ENCODE measurements at regions not wholly inside any gene's neighbourhood (a gene's known extent, or its start where the extent isn't known, plus 50 kb on each side); places are given as distances from the start of the nearest gene placed in this dataset.

DNA sequence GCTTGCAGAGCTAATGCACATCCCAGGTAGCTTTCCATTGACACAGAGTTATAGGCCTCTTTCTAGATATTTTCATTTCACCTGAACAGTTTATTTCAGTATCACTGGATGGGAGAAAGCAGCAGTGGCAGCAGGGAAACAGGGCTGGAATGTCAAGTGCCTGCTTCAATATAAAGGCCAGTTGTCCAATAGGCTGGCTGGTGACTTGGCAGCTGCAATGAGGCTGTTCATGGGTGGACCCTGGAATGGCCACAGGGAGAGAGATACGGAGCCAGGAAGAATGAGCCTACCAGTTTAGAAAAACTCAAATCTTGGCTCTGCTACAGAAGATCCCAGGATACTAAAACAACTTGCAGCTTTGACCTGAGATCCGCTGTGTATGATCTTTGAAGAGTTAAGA is 185.0 kb downstream of the BCL11A start:
- TF ChIP-seq, protein P1, sequence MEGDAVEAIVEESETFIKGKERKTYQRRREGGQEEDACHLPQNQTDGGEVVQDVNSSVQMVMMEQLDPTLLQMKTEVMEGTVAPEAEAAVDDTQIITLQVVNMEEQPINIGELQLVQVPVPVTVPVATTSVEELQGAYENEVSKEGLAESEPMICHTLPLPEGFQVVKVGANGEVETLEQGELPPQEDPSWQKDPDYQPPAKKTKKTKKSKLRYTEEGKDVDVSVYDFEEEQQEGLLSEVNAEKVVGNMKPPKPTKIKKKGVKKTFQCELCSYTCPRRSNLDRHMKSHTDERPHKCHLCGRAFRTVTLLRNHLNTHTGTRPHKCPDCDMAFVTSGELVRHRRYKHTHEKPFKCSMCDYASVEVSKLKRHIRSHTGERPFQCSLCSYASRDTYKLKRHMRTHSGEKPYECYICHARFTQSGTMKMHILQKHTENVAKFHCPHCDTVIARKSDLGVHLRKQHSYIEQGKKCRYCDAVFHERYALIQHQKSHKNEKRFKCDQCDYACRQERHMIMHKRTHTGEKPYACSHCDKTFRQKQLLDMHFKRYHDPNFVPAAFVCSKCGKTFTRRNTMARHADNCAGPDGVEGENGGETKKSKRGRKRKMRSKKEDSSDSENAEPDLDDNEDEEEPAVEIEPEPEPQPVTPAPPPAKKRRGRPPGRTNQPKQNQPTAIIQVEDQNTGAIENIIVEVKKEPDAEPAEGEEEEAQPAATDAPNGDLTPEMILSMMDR (IDR thresholded peaks at IDR 0.05) = no peak
- TF ChIP-seq POLR2AphosphoS5 (IDR thresholded peaks at IDR 0.05; ENCODE audit: low read depth, low read length) (no peak), TCF7L2 (IDR thresholded peaks at IDR 0.05; ENCODE audit: low read depth, low read length) (no peak)
- TF ChIP-seq, protein P2, sequence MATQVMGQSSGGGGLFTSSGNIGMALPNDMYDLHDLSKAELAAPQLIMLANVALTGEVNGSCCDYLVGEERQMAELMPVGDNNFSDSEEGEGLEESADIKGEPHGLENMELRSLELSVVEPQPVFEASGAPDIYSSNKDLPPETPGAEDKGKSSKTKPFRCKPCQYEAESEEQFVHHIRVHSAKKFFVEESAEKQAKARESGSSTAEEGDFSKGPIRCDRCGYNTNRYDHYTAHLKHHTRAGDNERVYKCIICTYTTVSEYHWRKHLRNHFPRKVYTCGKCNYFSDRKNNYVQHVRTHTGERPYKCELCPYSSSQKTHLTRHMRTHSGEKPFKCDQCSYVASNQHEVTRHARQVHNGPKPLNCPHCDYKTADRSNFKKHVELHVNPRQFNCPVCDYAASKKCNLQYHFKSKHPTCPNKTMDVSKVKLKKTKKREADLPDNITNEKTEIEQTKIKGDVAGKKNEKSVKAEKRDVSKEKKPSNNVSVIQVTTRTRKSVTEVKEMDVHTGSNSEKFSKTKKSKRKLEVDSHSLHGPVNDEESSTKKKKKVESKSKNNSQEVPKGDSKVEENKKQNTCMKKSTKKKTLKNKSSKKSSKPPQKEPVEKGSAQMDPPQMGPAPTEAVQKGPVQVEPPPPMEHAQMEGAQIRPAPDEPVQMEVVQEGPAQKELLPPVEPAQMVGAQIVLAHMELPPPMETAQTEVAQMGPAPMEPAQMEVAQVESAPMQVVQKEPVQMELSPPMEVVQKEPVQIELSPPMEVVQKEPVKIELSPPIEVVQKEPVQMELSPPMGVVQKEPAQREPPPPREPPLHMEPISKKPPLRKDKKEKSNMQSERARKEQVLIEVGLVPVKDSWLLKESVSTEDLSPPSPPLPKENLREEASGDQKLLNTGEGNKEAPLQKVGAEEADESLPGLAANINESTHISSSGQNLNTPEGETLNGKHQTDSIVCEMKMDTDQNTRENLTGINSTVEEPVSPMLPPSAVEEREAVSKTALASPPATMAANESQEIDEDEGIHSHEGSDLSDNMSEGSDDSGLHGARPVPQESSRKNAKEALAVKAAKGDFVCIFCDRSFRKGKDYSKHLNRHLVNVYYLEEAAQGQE (IDR thresholded peaks at IDR 0.05; ENCODE audit: insufficient read depth in 1 of 2, low read depth in 2 of 2, low read length in 1 of 2) = no peak
